GM12891 (cell line): ENCODE measurements at regions not wholly inside any gene's neighbourhood (a gene's known extent, or its start where the extent isn't known, plus 50 kb on each side); places are given as distances from the start of the nearest gene placed in this dataset.

Source experiments
- POLR2A ChIP-seq: IDR thresholded peaks from 2 replicates; pipeline ENCODE4 v1.6.1; 2011; ENCODE audit warnings: low read depth, low read length, control low read depth
- TAF1 ChIP-seq: IDR thresholded peaks from 2 replicates; pipeline ENCODE4 v1.6.1; 2011; ENCODE audit warnings: low read depth, low read length, control low read depth

- TF ChIP-seq POLR2A (no peak), TAF1 (no peak)
Measured at GRCh38 chr10:28951484-28951883, 274.2 kb downstream of the BAMBI start.
